Mammary epithelial cell (primary cell): ENCODE measurements at regions not wholly inside any gene's neighbourhood (a gene's known extent, or its start where the extent isn't known, plus 50 kb on each side); places are given as distances from the start of the nearest gene placed in this dataset.

Source experiments
- EZH2 ChIP-seq: IDR thresholded peaks from 2 replicates; pipeline ENCODE4 v1.6.1; 2012; ENCODE audit warnings: low read length, inconsistent platforms, borderline replicate concordance
- TF ChIP-seq, protein P1 (sequence below), 2 donors: IDR thresholded peaks in 1 of 2; conservative IDR thresholded peaks in 1 of 2; 2 replicates each; pipeline ENCODE4 v1.5.1; 2011 to 2012; ENCODE audit warnings: inconsistent platforms in 2 of 2, low read length in 2 of 2, mild to moderate bottlenecking in 2 of 2, control low read depth in 1 of 2, low read depth in 1 of 2; ENCODE audit not compliant: insufficient read depth in 1 of 2; ENCODE audit errors: extremely low read depth in 1 of 2

GRCh38 chr7:38016567-38016966, 96.1 kb downstream of the EPDR1 start:
- no peak for TF ChIP-seq EZH2
- TF ChIP-seq, protein P1, sequence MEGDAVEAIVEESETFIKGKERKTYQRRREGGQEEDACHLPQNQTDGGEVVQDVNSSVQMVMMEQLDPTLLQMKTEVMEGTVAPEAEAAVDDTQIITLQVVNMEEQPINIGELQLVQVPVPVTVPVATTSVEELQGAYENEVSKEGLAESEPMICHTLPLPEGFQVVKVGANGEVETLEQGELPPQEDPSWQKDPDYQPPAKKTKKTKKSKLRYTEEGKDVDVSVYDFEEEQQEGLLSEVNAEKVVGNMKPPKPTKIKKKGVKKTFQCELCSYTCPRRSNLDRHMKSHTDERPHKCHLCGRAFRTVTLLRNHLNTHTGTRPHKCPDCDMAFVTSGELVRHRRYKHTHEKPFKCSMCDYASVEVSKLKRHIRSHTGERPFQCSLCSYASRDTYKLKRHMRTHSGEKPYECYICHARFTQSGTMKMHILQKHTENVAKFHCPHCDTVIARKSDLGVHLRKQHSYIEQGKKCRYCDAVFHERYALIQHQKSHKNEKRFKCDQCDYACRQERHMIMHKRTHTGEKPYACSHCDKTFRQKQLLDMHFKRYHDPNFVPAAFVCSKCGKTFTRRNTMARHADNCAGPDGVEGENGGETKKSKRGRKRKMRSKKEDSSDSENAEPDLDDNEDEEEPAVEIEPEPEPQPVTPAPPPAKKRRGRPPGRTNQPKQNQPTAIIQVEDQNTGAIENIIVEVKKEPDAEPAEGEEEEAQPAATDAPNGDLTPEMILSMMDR (conservative IDR thresholded peaks at IDR 0.05 in 1 of 2, IDR thresholded peaks at IDR 0.05 in 1 of 2; ENCODE audit: extremely low read depth in 1 of 2, insufficient read depth in 1 of 2, low read depth in 1 of 2, low read length in 2 of 2), result no peak
